GM21515 (cell line): ENCODE measurements at regions not wholly inside any gene's neighbourhood (a gene's known extent, or its start where the extent isn't known, plus 50 kb on each side); places are given as distances from the start of the nearest gene placed in this dataset.
A peak's percentile ranks its signal among the peaks of the same experiment; 100 is the strongest.

Experiments used
- ATAC-seq: cut with Tn5 transposase; IDR thresholded peaks from one replicate; pipeline ENCODE4 v1.9.1; 2021; ENCODE audit not compliant: unreplicated experiment

- no peak for ATAC-seq
Observed at GRCh38 chr3:177554895-177555759, 357.8 kb upstream of the TBL1XR1 start.

- no peak for ATAC-seq
Observed at GRCh38 chr3:177557548-177557947, 360.3 kb upstream of the TBL1XR1 start.

GRCh38 chr3:177561365-177561764 is 364.1 kb upstream of the TBL1XR1 start:
- no peak for ATAC-seq

- ATAC-seq = no peak
Observed at GRCh38 chr3:177561769-177562392, 364.6 kb upstream of the TBL1XR1 start.

- no peak for ATAC-seq
Observed at GRCh38 chr3:177563243-177563780, 366.0 kb upstream of the TBL1XR1 start.

GRCh38 chr3:177563792-177564191 is 366.5 kb upstream of the TBL1XR1 start:
- ATAC-seq = no peak

- ATAC-seq = no peak
Observed at GRCh38 chr3:177565981-177566380, 368.7 kb upstream of the TBL1XR1 start.

- ATAC-seq = no peak
Observed at GRCh38 chr3:177567833-177568232, 370.6 kb upstream of the TBL1XR1 start.

GRCh38 chr3:177569193-177569592 is 371.9 kb upstream of the TBL1XR1 start:
- no peak for ATAC-seq

- ATAC-seq = no peak
Observed at GRCh38 chr3:177569875-177570657, 372.8 kb upstream of the TBL1XR1 start.

GRCh38 chr3:177571271-177571943 is 374.1 kb upstream of the TBL1XR1 start:
- no peak for ATAC-seq

GRCh38 chr3:177571944-177572315 is 374.6 kb upstream of the TBL1XR1 start:
- ATAC-seq = no peak

GRCh38 chr3:177574222-177574856 is 377.1 kb upstream of the TBL1XR1 start:
- ATAC-seq = no peak

GRCh38 chr3:177576746-177577145 is 379.5 kb upstream of the TBL1XR1 start:
- no peak for ATAC-seq

- no peak for ATAC-seq
Observed at GRCh38 chr3:177578488-177578887, 381.2 kb upstream of the TBL1XR1 start.

- no peak for ATAC-seq
Observed at GRCh38 chr3:177579419-177579818, 382.1 kb upstream of the TBL1XR1 start.

GRCh38 chr3:177580437-177580836 is 383.2 kb upstream of the TBL1XR1 start:
- no peak for ATAC-seq

GRCh38 chr3:177585271-177585670 is 388.0 kb upstream of the TBL1XR1 start:
- ATAC-seq = no peak

- no peak for ATAC-seq
Observed at GRCh38 chr3:177589041-177589650, 391.9 kb upstream of the TBL1XR1 start.

GRCh38 chr3:177589911-177590381 is 392.7 kb upstream of the TBL1XR1 start:
- peak; percentile 71 for ATAC-seq
